Activated CD8-positive, alpha-beta memory T cell treated with anti-CD3 and anti-CD28 coated beads, Interleukin-2, amount 50 U/mL, for 24 hours (primary cell): ENCODE measurements at regions not wholly inside any gene's neighbourhood (a gene's known extent, or its start where the extent isn't known, plus 50 kb on each side); places are given as distances from the start of the nearest gene placed in this dataset.

Experiments
- DNase-seq: peaks from one replicate; pipeline ENCODE4 v3.0.0-alpha.2; 2020; ENCODE audit errors: extremely low read depth

- no peak for DNase-seq
These were observed 320.2 kb upstream of the OR4E1 start for GRCh38 chr14:21993837-21994236.

DNA sequence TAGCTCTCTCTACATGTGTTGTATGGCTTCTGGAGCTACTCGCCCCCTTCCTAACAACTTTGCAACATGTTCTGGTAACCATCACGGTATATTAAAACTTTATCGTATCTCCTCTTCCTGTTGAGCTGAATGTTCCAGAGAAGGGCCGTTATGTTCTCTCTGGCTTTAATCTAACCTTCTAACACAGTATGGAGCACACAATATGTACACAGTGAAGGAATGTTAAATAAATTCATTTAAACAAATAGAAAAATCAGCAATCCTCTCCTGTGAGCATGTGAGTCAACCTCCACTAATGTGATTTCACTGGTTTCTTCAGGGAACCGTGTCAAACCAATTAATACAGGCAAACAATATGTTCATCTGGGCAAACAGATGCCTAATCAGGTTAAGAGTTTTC, 319.5 kb upstream of the OR4E1 start:
- no peak for DNase-seq

GRCh38 chr14:21991130-21991529, 317.5 kb upstream of the OR4E1 start:
- no peak for DNase-seq

DNA sequence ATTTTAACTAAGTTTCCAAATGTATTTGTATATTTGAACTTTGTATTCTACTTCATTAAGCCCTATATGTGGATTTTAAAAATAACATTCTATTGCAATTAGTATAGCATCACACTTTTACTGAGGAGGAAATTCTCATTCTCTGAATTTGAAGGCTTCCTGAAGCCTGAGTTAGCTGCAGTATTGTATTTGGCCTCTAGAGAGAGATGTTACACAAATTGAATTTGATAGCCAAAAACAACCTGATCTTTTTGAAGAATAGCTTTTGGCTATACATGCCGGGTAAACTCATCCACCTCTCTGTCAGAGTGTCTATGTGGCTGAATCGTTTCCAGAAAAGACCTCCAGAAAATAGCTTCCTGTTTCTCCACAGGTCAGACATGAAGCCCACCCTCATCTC, 316.5 kb upstream of the OR4E1 start:
- DNase-seq = no peak

GRCh38 chr14:21989090-21989489, 315.5 kb upstream of the OR4E1 start:
- no peak for DNase-seq

- no peak for DNase-seq
These were observed 314.8 kb upstream of the OR4E1 start for GRCh38 chr14:21988413-21988812.

DNA sequence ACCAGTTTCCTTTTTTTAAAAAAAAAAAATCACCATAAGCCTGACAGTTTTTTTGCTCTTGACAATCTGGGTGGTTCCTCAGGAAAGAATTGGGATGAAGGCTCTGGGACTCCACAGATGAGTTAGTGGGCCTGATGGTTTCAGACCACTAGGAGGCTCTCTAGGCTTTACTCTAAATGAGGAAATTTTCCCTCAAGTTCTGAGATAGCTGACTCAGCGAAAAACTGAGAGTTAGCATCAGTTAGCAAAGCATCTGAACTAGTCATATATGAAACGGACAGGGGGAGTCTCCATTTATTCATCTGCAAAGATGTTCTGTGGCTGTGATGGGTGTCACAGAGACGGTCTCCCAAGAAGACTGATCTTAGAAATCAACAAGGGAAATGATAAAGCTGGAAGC, 314.3 kb upstream of the OR4E1 start:
- DNase-seq = no peak

DNA sequence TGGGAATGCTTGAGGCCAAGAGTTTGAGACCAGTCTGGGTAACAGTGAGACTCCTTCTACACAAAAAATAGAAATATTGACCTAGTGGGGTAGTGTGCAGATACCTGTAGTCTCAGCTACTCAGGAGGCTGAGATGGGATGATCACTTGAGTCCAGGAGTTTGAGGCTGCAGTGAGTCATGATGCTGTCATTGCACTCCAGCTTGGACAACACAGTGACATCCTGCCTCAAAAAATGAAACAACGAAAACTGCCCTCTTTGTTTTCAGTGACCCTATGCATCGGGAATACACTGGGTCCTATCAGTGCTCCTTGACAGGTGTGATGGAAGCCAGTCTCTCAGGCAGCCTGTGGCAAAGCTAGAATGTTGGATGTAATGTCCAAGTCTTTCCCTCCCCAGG, 311.5 kb upstream of the OR4E1 start:
- no peak for DNase-seq

DNA sequence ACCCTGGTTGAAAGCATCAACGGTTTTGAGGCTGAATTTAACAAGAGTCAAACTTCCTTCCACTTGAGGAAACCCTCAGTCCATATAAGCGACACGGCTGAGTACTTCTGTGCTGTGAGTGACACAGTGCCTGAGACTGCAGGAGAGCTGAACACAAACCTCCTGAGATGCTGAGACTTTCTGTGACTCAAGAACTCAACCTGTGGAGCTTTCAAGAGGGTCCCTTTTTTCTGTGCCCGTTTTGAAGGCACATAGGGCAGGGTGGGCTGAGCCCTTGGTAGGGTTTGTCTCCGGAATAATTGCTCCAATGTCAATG, 305.3 kb upstream of the OR4E1 start:
- no peak for DNase-seq

DNA sequence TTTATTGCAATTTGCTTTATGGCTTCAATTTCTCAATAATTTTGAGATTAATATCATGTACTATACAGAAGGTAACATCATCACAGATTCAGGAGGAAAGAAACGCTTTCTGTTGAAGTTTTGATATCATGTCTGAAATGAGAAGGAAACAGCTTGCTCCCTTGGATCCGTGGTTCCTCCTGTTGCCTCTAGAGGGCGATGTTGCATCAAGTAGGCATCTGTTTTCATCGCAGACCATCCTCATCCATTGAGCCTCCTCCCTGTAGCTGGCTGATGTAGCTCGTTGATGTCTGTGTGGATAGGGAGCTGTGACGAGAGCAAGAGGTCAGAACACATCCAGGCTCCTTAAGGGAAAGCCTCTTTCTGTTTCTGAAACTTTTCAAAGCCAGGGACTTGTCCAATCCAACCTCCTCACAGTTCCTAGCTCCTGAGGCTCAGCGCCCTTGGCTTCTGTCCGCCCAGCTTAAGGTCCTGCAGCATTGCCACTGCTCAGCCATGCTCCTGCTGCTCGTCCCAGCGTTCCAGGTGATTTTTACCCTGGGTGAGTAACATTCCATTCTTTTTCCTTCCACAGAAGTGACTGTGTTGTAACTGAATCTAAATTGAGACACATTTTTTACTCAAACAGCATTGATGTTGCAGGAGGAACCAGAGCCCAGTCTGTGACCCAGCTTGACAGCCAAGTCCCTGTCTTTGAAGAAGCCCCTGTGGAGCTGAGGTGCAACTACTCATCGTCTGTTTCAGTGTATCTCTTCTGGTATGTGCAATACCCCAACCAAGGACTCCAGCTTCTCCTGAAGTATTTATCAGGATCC, 304.8 kb upstream of the OR4E1 start:
- no peak for DNase-seq

GRCh38 chr14:21974741-21975140, 301.1 kb upstream of the OR4E1 start:
- no peak for DNase-seq

GRCh38 chr14:21965042-21965441, 291.4 kb upstream of the OR4E1 start:
- no peak for DNase-seq

DNA sequence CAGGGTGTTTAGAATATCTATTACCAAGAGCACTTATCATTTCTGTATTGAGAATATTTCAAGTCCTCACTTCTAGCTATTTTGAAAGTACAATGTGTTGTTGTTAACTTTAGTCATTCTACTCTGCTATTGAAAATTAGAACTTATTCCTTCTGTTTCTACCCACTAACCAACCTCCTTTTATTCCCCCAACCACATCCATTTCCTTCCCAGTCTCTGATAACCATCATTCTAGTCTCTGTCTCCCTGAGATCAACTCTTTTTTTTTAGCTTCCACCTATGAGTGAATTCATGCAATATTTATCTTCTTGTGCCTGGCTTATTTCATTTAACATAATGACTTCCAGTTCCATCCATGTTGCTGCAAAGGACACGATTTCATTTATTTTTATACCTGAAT, 290.6 kb upstream of the OR4E1 start:
- no peak for DNase-seq

- no peak for DNase-seq
These were observed 287.0 kb upstream of the OR4E1 start for GRCh38 chr14:21960636-21961035.

- no peak for DNase-seq
These were observed 268.3 kb upstream of the OR4E1 start for GRCh38 chr14:21941885-21942284.

GRCh38 chr14:21940887-21941856, 267.6 kb upstream of the OR4E1 start:
- DNase-seq = no peak

GRCh38 chr14:21939836-21940235, 266.2 kb upstream of the OR4E1 start:
- DNase-seq = no peak

DNA sequence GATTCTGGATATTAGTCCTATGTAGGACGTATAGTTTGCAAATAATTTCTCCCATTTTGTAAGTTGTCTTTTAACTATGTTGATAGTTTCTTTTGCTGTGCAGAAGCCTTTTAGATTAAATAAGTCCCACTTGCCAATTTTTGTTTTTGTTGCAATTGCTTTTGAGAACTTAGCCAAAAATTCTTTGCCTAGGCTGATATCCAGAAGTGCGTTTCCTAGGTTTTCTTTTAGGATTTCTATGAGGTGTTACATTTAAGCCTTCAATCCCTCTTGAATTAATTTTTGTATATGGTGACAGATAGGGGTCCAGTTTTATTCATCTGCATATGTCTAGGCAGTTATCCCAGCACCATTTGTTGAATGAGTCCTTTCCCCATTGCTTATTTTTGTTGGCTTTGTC, 264.4 kb upstream of the OR4E1 start:
- no peak for DNase-seq

- no peak for DNase-seq
These were observed 260.1 kb upstream of the OR4E1 start for GRCh38 chr14:21933681-21934080.

DNA sequence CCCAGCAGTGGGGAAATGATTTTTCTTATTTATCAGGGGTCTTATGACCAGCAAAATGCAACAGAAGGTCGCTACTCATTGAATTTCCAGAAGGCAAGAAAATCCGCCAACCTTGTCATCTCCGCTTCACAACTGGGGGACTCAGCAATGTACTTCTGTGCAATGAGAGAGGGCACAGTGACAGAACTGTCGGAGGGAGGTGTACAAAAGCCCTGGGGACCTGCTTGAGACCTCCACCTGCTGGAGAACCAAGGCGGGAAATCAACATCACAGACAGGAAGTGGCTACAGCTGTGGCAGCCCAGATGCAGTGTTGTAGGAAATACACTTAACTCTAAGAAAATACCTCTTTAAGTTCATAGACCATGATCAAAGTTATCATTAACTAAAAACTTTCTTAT, 250.9 kb upstream of the OR4E1 start:
- no peak for DNase-seq

- DNase-seq = no peak
These were observed 250.2 kb upstream of the OR4E1 start for GRCh38 chr14:21923820-21924219.

- DNase-seq = no peak
These were observed 247.8 kb upstream of the OR4E1 start for GRCh38 chr14:21921453-21921852.
